Spleen (tissue), 11 donors: ENCODE measurements at regions not wholly inside any gene's neighbourhood (a gene's known extent, or its start where the extent isn't known, plus 50 kb on each side); places are given as distances from the start of the nearest gene placed in this dataset.

Experiments used
- DNase-seq: peaks from one replicate; pipeline ENCODE4 v3.0.0-alpha.2; 2020
- H3K27ac ChIP-seq, 8 donors: fragments of 200-600 bp; sonication (generic) in 7 of 8; 1 replicate in 4 of 8; 2 replicates in 4 of 8; pipeline versions ENCODE4 v1.5.0 to v1.8.0; 2016 to 2021; ENCODE audit warnings: inconsistent platforms in 4 of 8, mild to moderate bottlenecking in 4 of 8, moderate library complexity in 1 of 8
- H3K27me3 ChIP-seq, 7 donors: fragments of 200-600 bp; sonication (generic) in 6 of 7; replicated peaks in 1 of 7; 1 replicate in 4 of 7; 2 replicates in 3 of 7; pipeline versions ENCODE4 v1.5.0 to v1.8.0; 2016 to 2021; ENCODE audit warnings: inconsistent platforms in 3 of 7, mild to moderate bottlenecking in 1 of 7
- H3K36me3 ChIP-seq, 6 donors: fragments of 200-600 bp; sonication (generic) in 5 of 6; 1 replicate in 4 of 6; 2 replicates in 2 of 6; pipeline versions ENCODE4 v1.5.0 to v1.8.0; 2016 to 2021; ENCODE audit warnings: inconsistent platforms in 2 of 6
- H3K4me1 ChIP-seq, 6 donors: fragments of 200-600 bp; sonication (generic) in 5 of 6; 1 replicate in 3 of 6; 2 replicates in 3 of 6; pipeline versions ENCODE4 v1.5.0 to v1.8.0; 2016 to 2021; ENCODE audit warnings: inconsistent platforms in 3 of 6
- H3K4me3 ChIP-seq, 8 donors: fragments of 200-600 bp; sonication (generic) in 7 of 8; 1 replicate in 4 of 8; 2 replicates in 4 of 8; pipeline versions ENCODE4 v1.5.0 to v1.8.0; 2016 to 2021; ENCODE audit warnings: inconsistent platforms in 4 of 8, mild to moderate bottlenecking in 4 of 8, moderate library complexity in 2 of 8
- H3K9me3 ChIP-seq, 8 donors: fragments of 200-600 bp; sonication (generic) in 7 of 8; 1 replicate in 4 of 8; 2 replicates in 4 of 8; pipeline versions ENCODE4 v1.5.0 to v1.8.0; 2016 to 2021; ENCODE audit warnings: inconsistent platforms in 4 of 8
- POLR2A ChIP-seq, 3 donors: fragments of 450-650 bp; IDR thresholded peaks; one replicate each; pipeline ENCODE4 v1.5.1; 2017; ENCODE audit warnings: antibody characterized with exemption in 3 of 3, mild to moderate bottlenecking in 1 of 3
- POLR2AphosphoS5 ChIP-seq, 3 donors: sonication (generic); formaldehyde crosslinking; IDR thresholded peaks; one replicate each; pipeline ENCODE4 v1.5.1; 2017; ENCODE audit warnings: antibody characterized with exemption in 3 of 3
- whole genome bisulfite sequencing, 5 donors: extraction: QIAGEN DNeasy Blood & Tissue Kit in 3 of 5; methylation state at CpG; one replicate each; pipeline versions ENCODE4 v1.1.5 to v1.1.7; 2013 to 2018; 5-methylcytosine and 5-hydroxymethylcytosine counted together
- intact Hi-C: fragments of 100-400 bp; cut with DNase I; formaldehyde crosslinking; loops from one replicate; pipeline ENCODE4 v1.15.0; 2023; ENCODE audit warnings: low total_unique reads
- TF ChIP-seq, protein P1 (sequence below), 11 experiments: fragments of 200-600 bp in 7 of 11; fragments of 450-650 bp in 4 of 11; sonication (generic) in 4 of 11; IDR thresholded peaks in 8 of 11; conservative IDR thresholded peaks in 3 of 11; 1 replicate in 7 of 11; 2 replicates in 4 of 11; pipeline versions ENCODE4 v1.4.0 to v1.8.0; 2016 to 2021; ENCODE audit warnings: antibody characterized with exemption in 11 of 11, inconsistent platforms in 4 of 11, mild to moderate bottlenecking in 1 of 11
- donor health status: healthy with polysubstance abuse.
- donor health status: DM: no; HTN: no; CAD: no; lungs with moderate emphysema.
- donor health status: DM: no; HTN: no; CAD: no.
- donor health status: Bipolar disorder and iron deficiency.
- donor health status: healthy.
- donor health status: DM: no; HTN: no; CAD: no.
- donor health status: DM: yes; HTN: yes; CAD: no.

DNA sequence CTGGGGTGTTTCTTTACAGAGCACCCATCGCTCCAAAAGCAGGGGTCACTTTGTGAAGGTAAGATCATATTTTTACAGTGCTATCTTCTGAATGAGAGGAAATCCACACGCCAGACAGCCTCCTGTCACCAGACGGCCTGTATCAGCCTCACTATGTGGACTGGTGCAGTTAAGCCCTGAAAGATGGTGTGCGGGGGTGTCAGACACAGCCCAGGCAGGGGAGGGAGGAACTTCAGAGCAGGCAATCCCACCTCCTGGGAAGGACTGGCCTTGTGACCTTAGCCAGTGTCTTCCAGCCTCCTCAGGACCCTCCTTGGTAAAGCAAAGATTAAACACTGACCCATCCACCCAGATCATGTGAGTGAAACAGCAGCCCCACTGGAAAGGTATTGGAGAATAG lies 249.4 kb upstream of the CTAGE1 start:
- no peak overlapping the region for H3K4me3 ChIP-seq
- no peak for DNase-seq
- no peak for TF ChIP-seq POLR2AphosphoS5 (IDR thresholded peaks at IDR 0.05)
- TF ChIP-seq POLR2A (IDR thresholded peaks at IDR 0.05), result no peak
- TF ChIP-seq, protein P1, sequence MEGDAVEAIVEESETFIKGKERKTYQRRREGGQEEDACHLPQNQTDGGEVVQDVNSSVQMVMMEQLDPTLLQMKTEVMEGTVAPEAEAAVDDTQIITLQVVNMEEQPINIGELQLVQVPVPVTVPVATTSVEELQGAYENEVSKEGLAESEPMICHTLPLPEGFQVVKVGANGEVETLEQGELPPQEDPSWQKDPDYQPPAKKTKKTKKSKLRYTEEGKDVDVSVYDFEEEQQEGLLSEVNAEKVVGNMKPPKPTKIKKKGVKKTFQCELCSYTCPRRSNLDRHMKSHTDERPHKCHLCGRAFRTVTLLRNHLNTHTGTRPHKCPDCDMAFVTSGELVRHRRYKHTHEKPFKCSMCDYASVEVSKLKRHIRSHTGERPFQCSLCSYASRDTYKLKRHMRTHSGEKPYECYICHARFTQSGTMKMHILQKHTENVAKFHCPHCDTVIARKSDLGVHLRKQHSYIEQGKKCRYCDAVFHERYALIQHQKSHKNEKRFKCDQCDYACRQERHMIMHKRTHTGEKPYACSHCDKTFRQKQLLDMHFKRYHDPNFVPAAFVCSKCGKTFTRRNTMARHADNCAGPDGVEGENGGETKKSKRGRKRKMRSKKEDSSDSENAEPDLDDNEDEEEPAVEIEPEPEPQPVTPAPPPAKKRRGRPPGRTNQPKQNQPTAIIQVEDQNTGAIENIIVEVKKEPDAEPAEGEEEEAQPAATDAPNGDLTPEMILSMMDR (IDR thresholded peaks at IDR 0.05 in 8 of 11, conservative IDR thresholded peaks at IDR 0.05 in 3 of 11), result no peak
- H3K27ac ChIP-seq, result no peak overlapping the region
- no peaks in the 10 kb centered on the region for H3K27me3 ChIP-seq
- 69 to 86% (median 81%) methylated on average over 4 of the region's 4 CpGs for WGBS, 5 donors
- H3K9me3 ChIP-seq, result peaks cover 0 to 34% (median 27%) of the 10 kb centered on the region in 8 donors
- no peaks in the 10 kb centered on the region for H3K36me3 ChIP-seq
- H3K4me1 ChIP-seq, result no peaks in the 10 kb centered on the region
- intact Hi-C loops, result no loop called here

DNA sequence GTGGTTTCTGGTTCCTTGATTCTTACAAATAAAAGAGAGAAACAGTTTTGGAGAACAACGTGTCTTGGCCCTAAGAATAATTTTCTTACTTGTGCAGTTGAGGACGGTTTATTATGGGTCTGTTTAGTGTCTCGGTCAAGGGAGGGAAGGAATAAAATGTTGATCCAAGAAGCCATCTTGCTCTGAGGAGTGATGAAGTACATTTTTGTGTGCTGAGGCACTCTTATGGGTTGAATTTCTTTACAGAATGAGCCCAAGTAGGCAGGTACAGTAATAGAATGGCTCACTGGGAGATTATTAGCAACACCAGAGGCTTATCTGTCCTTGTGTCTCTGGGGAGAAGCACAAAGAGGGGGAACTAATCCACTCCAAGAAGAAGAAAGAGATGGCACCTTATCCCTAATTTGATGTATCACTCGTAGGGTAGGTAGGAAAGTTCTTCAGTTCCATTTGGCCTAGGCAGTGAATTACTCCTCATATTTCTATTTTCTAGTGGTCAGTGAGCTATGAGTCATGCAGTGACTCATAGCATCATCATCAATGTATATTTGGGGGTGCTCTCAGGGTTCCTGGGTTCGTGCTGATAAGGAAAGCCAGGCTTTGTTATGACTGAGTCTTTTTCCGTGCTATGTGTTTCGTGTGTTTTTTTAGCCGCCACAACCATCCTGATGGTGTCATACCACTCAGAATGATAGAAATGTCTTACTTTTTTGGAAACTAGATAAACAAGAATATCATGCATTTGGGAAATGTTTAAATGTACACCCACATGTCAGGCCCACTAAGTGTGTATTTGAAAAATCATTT lies 250.1 kb upstream of the CTAGE1 start:
- WGBS, 5 donors, result 70 to 83% (median 80%) methylated on average over 8 of the region's 8 CpGs
- Histone ChIP-seq H3K27me3 (no peaks in the 10 kb centered on the region), H3K9me3 (peaks cover 0 to 27% (median 23%) of the 10 kb centered on the region in 8 donors), H3K27ac (no peak overlapping the region), H3K4me3 (no peak overlapping the region), H3K36me3 (no peaks in the 10 kb centered on the region), H3K4me1 (no peaks in the 10 kb centered on the region)
- DNase-seq, result no peak
- TF ChIP-seq POLR2AphosphoS5 (IDR thresholded peaks at IDR 0.05) (no peak), POLR2A (IDR thresholded peaks at IDR 0.05) (no peak)
- TF ChIP-seq, protein P1 (IDR thresholded peaks at IDR 0.05 in 8 of 11, conservative IDR thresholded peaks at IDR 0.05 in 3 of 11), result no peak
- intact Hi-C loops, result no loop called here

DNA sequence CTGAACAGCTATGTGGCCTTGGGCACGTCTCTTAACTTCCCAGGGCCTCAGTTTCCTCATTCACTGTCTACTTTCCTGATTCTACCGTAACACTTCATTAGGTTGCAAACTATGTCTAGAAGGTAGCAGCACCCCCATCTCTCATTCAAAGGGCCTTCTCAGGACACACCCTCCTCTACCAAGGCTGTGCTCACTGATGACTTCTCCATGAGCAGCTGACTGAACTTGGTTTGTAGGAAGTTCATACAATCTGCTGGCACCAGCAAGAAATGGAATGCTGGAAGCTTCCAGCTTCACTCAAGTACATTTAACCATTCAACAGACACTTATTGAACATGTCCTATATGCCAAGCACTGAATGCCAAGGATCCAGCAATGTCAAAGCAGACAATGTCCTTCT lies 250.8 kb upstream of the CTAGE1 start:
- H3K27ac ChIP-seq, result no peak overlapping the region
- H3K4me3 ChIP-seq, result no peak overlapping the region
- peaks cover 0 to 20% (median 17%) of the 10 kb centered on the region in 8 donors for H3K9me3 ChIP-seq
- intact Hi-C loops, result no loop called here
- no peak for DNase-seq
- no peaks in the 10 kb centered on the region for H3K27me3 ChIP-seq
- TF ChIP-seq, protein P1 (IDR thresholded peaks at IDR 0.05 in 8 of 11, conservative IDR thresholded peaks at IDR 0.05 in 3 of 11), result no peak
- TF ChIP-seq POLR2A (IDR thresholded peaks at IDR 0.05), result no peak
- TF ChIP-seq POLR2AphosphoS5 (IDR thresholded peaks at IDR 0.05), result no peak
- no peaks in the 10 kb centered on the region for H3K4me1 ChIP-seq
- WGBS, 5 donors, result 62 to 88% (median 72%) methylated on average over 2 of the region's 2 CpGs
- no peaks in the 10 kb centered on the region for H3K36me3 ChIP-seq

DNA sequence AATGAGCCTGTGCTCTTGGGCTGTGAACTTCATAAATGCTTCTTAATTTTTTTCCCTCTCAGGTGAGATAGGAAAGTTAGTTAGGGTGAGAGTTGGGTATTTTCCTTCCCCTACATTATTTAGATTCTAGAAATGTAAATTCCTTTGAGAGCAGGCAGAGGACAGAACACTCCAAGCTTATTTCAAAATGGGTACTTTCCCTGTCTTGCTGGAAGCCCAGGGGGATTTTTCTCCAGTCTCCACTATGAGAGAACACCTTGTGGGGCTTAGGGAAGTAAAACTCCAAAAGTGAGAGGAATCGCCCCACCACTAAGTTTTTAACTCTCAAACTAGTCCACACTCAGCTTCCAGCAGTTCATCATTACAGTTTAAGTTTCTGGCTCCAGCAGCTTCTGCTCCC lies 253.2 kb upstream of the CTAGE1 start:
- Histone ChIP-seq H3K4me1 (no peaks in the 10 kb centered on the region), H3K9me3 (peaks cover 0 to 8% (median 0%) of the 10 kb centered on the region in 8 donors), H3K4me3 (no peak overlapping the region), H3K36me3 (no peaks in the 10 kb centered on the region), H3K27me3 (peaks cover 0 to 3% (median 0%) of the 10 kb centered on the region in 7 donors), H3K27ac (no peak overlapping the region)
- intact Hi-C loops, result no loop called here
- WGBS, 5 donors, result 65 to 93% (median 74%) methylated on average over 1 of the region's 1 CpG
- no peak for DNase-seq
- no peak for TF ChIP-seq POLR2A (IDR thresholded peaks at IDR 0.05)
- TF ChIP-seq, protein P1 (IDR thresholded peaks at IDR 0.05 in 8 of 11, conservative IDR thresholded peaks at IDR 0.05 in 3 of 11), result no peak
- TF ChIP-seq POLR2AphosphoS5 (IDR thresholded peaks at IDR 0.05), result no peak
